GM23338 (cell line): ENCODE measurements at regions not wholly inside any gene's neighbourhood (a gene's known extent, or its start where the extent isn't known, plus 50 kb on each side); places are given as distances from the start of the nearest gene placed in this dataset.
"Not testable (repeated sequence)": the region's sequence is repeated elsewhere in the genome, so short reads cannot be mapped to it uniquely, and the experiment has no call there.

Experiments used
- ATAC-seq: fragments of 200-7000 bp; cut with Tn5 transposase; 3 replicates; pipeline ENCODE4 v1.9.1; 2020
- DNase-seq: peaks from one replicate; pipeline ENCODE4 v3.0.0-alpha.2; 2015; ENCODE audit warnings: low spot score
- H2AFZ ChIP-seq: fragments of 200-600 bp; sonication (generic); 2 replicates; pipeline ENCODE4 v1.8.0; 2016; ENCODE audit warnings: antibody characterized with exemption, mild to moderate bottlenecking, moderate library complexity
- H3F3A ChIP-seq: fragments of 200-600 bp; sonication (generic); replicated peaks from 2 replicates; pipeline ENCODE4 v1.8.0; 2017; ENCODE audit warnings: antibody characterized with exemption, mixed run types, low read depth
- H3K27ac ChIP-seq: fragments of 200-600 bp; sonication (generic); 2 replicates; pipeline ENCODE4 v1.6.1; 2016; ENCODE audit warnings: low read depth
- H3K27me3 ChIP-seq: fragments of 200-600 bp; sonication (generic); 2 replicates; pipeline ENCODE4 v1.8.0; 2016; ENCODE audit warnings: mild to moderate bottlenecking, mixed run types, moderate library complexity; ENCODE audit not compliant: insufficient read depth
- H3K36me3 ChIP-seq: fragments of 200-600 bp; sonication (generic); 2 replicates; pipeline ENCODE4 v1.8.0; 2016; ENCODE audit warnings: mild to moderate bottlenecking; ENCODE audit not compliant: insufficient read depth
- H3K4me1 ChIP-seq: fragments of 200-600 bp; sonication (generic); 2 replicates; pipeline ENCODE4 v1.8.0; 2016; ENCODE audit warnings: mild to moderate bottlenecking, moderate library complexity; ENCODE audit not compliant: insufficient read depth
- H3K4me2 ChIP-seq: fragments of 200-600 bp; sonication (generic); 2 replicates; pipeline ENCODE4 v1.7.1; 2017; ENCODE audit warnings: mixed run types
- H3K4me3 ChIP-seq: fragments of 200-600 bp; sonication (generic); 2 replicates; pipeline ENCODE4 v1.6.1; 2016; ENCODE audit warnings: mixed run types
- H3K79me2 ChIP-seq: fragments of 200-600 bp; sonication (generic); replicated peaks from 2 replicates; pipeline ENCODE4 v1.8.0; 2017; ENCODE audit warnings: mild to moderate bottlenecking; ENCODE audit not compliant: insufficient read depth
- H3K9me2 ChIP-seq: fragments of 200-600 bp; sonication (generic); 2 replicates; pipeline ENCODE4 v1.8.0; 2017; ENCODE audit not compliant: insufficient read depth
- H4K20me1 ChIP-seq: fragments of 200-600 bp; sonication (generic); replicated peaks from 2 replicates; pipeline ENCODE4 v1.8.0; 2017; ENCODE audit warnings: mild to moderate bottlenecking; ENCODE audit not compliant: insufficient read depth
- H3K27ac Mint-ChIP-seq: 2 replicates; pipeline ENCODE4 v1.8.0; 2020; ENCODE audit warnings: inconsistent platforms, mild to moderate bottlenecking, moderate library complexity, mixed read lengths
- H3K27me3 Mint-ChIP-seq: 3 replicates; pipeline ENCODE4 v1.8.0; 2022; ENCODE audit warnings: low read depth, mild to moderate bottlenecking, moderate library complexity, mixed read lengths, inconsistent platforms; ENCODE audit not compliant: insufficient read depth, poor library complexity
- H3K36me3 Mint-ChIP-seq: 3 replicates; pipeline ENCODE4 v1.8.0; 2021; ENCODE audit warnings: low read depth, mild to moderate bottlenecking, inconsistent platforms, moderate library complexity, mixed read lengths
- H3K4me1 Mint-ChIP-seq: 3 replicates; pipeline ENCODE4 v1.8.0; 2020; ENCODE audit warnings: mild to moderate bottlenecking, inconsistent platforms, mixed read lengths
- H3K4me3 Mint-ChIP-seq: 3 replicates; pipeline ENCODE4 v1.8.0; 2021; ENCODE audit warnings: moderate library complexity, mild to moderate bottlenecking, inconsistent platforms, mixed read lengths
- H3K9me3 Mint-ChIP-seq: 3 replicates; pipeline ENCODE4 v1.8.0; 2020; ENCODE audit warnings: moderate library complexity, mild to moderate bottlenecking, inconsistent platforms, mixed read lengths
- CTCF ChIP-seq, 2 experiments: fragments of 200-600 bp in 1 of 2; sonication (generic) in 1 of 2; conservative IDR thresholded peaks; 2 replicates each; pipeline versions ENCODE4 v1.5.1 to v1.6.1; 2016 to 2017; ENCODE audit warnings: antibody characterized with exemption in 2 of 2, low read depth in 2 of 2, mild to moderate bottlenecking in 2 of 2, moderate library complexity in 1 of 2
- EZH2 ChIP-seq: fragments of 200-600 bp; sonication (generic); IDR thresholded peaks from one replicate; pipeline ENCODE4 v1.8.0; 2017; ENCODE audit warnings: antibody characterized with exemption, mild to moderate bottlenecking, low read depth; ENCODE audit not compliant: unreplicated experiment
- EZH2phosphoT487 ChIP-seq: fragments of 200-600 bp; sonication (generic); IDR thresholded peaks from one replicate; pipeline ENCODE4 v1.8.1; 2018; ENCODE audit warnings: antibody characterized with exemption; ENCODE audit not compliant: unreplicated experiment
- JUNB ChIP-seq: IDR thresholded peaks from one replicate; pipeline ENCODE4 v1.6.1; 2016; ENCODE audit warnings: antibody characterized with exemption; ENCODE audit not compliant: unreplicated experiment
- NANOG ChIP-seq: IDR thresholded peaks from 2 replicates; pipeline ENCODE4 v1.6.1; 2016; ENCODE audit warnings: antibody characterized with exemption, borderline replicate concordance
- POLR2AphosphoS5 ChIP-seq: IDR thresholded peaks from 2 replicates; pipeline ENCODE4 v1.6.1; 2016; ENCODE audit warnings: antibody characterized with exemption, low read depth
- REST ChIP-seq: IDR thresholded peaks from one replicate; pipeline ENCODE4 v1.6.1; 2018; ENCODE audit warnings: antibody characterized with exemption; ENCODE audit not compliant: unreplicated experiment
- STAT1 ChIP-seq: IDR thresholded peaks from one replicate; pipeline ENCODE4 v1.6.1; 2016; ENCODE audit warnings: antibody characterized with exemption; ENCODE audit not compliant: unreplicated experiment
- ZNF114 ChIP-seq: fragments of 250-450 bp; sonication (Bioruptor Pico); IDR thresholded peaks from 2 replicates; pipeline ENCODE4 v1.5.0; 2020; ENCODE audit warnings: mild to moderate bottlenecking, moderate library complexity
- ZNF331 ChIP-seq: fragments of 250-450 bp; sonication (Bioruptor Pico); IDR thresholded peaks from 2 replicates; pipeline ENCODE4 v1.5.0; 2020; ENCODE audit warnings: low read depth, mild to moderate bottlenecking, moderate library complexity
- TF ChIP-seq, protein P1 (sequence below): fragments of 250-450 bp; sonication (Bioruptor Pico); IDR thresholded peaks from 2 replicates; pipeline ENCODE4 v1.5.0; 2020; ENCODE audit warnings: mild to moderate bottlenecking, moderate library complexity

DNA sequence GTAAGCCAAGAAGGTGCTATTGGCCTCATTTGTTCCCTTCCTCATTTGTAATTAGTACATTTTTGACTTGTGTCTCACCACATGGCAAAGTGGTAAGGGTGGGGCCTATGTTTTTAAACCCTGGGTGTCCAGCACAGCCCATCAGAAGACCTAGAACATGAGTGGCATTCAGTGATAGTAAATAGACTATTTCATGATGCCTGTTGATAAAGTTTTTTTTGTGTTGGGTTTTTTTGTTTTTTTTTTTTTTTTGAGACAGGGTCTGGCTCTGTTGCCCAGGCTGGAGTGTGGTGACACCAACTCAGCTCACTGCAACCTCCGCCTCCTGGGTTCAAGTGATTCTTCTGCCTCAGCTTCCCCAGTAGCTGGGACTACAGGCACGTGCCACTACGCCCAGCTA is 74.8 kb downstream of the DOP1B start:
- not testable (repeated sequence) for H3K9me3 Mint-ChIP-seq, H3K4me1 Mint-ChIP-seq, H3K27ac ChIP-seq, H3K4me3 Mint-ChIP-seq, H4K20me1 ChIP-seq, H3K27me3 Mint-ChIP-seq, H3K4me2 ChIP-seq, H3K4me3 ChIP-seq, H3K9me2 ChIP-seq, ATAC-seq, H3K27ac Mint-ChIP-seq, H3K4me1 ChIP-seq, H3K36me3 ChIP-seq, H3K79me2 ChIP-seq, DNase-seq, H3F3A ChIP-seq, H2AFZ ChIP-seq, H3K27me3 ChIP-seq, H3K36me3 Mint-ChIP-seq

DNA sequence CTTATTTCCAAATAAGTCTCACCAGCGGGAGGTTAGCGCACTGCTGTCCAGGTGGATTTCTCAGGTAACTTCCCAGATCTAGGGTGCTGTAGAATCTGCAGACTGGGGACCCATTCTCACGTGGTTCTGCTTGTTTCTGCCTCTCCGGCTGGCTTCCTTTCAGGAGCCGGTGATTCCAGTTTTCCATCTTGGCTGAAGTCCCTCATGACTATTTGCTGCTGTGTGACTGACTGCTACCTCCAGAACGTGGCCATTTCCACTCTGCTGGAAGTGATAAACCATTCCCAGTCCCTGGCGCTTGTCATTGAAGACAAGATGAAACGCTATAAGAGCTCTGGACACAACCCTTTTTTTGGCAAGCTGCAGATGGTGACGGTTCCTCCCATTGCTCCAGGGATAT is 76.0 kb downstream of the DOP1B start:
- H4K20me1 ChIP-seq, result no peaks in the 10 kb centered on the region
- H3K79me2 ChIP-seq, result no peaks in the 10 kb centered on the region
- H3K4me2 ChIP-seq, result no peak overlapping the region
- ATAC-seq, result no peak
- H2AFZ ChIP-seq, result no peak overlapping the region
- no peak for DNase-seq
- no peaks in the 10 kb centered on the region for H3F3A ChIP-seq
- H3K27me3 ChIP-seq, result no peaks in the 10 kb centered on the region
- H3K4me3 ChIP-seq, result no peak overlapping the region
- H3K27me3 Mint-ChIP-seq, result no peaks in the 10 kb centered on the region
- H3K4me1 Mint-ChIP-seq, result no peaks in the 10 kb centered on the region; the same call in 2 of the 3 replicates
- H3K9me3 Mint-ChIP-seq, result no peaks in the 10 kb centered on the region
- no peak overlapping the region for H3K27ac Mint-ChIP-seq
- no peak overlapping the region for H3K4me3 Mint-ChIP-seq
- no peak overlapping the region for H3K27ac ChIP-seq
- H3K36me3 Mint-ChIP-seq, result no peaks in the 10 kb centered on the region
- TF ChIP-seq ZNF331 (CRISPR knock-in tag) (no peak), NANOG (no peak), CTCF (conservative IDR thresholded peaks at IDR 0.05; ENCODE audit: low read depth in 2 of 2) (no peak), EZH2 (no peak), JUNB (no peak), REST (no peak), ZNF114 (CRISPR knock-in tag) (no peak), STAT1 (no peak), POLR2AphosphoS5 (no peak), EZH2phosphoT487 (no peak)
- TF ChIP-seq, protein P1, sequence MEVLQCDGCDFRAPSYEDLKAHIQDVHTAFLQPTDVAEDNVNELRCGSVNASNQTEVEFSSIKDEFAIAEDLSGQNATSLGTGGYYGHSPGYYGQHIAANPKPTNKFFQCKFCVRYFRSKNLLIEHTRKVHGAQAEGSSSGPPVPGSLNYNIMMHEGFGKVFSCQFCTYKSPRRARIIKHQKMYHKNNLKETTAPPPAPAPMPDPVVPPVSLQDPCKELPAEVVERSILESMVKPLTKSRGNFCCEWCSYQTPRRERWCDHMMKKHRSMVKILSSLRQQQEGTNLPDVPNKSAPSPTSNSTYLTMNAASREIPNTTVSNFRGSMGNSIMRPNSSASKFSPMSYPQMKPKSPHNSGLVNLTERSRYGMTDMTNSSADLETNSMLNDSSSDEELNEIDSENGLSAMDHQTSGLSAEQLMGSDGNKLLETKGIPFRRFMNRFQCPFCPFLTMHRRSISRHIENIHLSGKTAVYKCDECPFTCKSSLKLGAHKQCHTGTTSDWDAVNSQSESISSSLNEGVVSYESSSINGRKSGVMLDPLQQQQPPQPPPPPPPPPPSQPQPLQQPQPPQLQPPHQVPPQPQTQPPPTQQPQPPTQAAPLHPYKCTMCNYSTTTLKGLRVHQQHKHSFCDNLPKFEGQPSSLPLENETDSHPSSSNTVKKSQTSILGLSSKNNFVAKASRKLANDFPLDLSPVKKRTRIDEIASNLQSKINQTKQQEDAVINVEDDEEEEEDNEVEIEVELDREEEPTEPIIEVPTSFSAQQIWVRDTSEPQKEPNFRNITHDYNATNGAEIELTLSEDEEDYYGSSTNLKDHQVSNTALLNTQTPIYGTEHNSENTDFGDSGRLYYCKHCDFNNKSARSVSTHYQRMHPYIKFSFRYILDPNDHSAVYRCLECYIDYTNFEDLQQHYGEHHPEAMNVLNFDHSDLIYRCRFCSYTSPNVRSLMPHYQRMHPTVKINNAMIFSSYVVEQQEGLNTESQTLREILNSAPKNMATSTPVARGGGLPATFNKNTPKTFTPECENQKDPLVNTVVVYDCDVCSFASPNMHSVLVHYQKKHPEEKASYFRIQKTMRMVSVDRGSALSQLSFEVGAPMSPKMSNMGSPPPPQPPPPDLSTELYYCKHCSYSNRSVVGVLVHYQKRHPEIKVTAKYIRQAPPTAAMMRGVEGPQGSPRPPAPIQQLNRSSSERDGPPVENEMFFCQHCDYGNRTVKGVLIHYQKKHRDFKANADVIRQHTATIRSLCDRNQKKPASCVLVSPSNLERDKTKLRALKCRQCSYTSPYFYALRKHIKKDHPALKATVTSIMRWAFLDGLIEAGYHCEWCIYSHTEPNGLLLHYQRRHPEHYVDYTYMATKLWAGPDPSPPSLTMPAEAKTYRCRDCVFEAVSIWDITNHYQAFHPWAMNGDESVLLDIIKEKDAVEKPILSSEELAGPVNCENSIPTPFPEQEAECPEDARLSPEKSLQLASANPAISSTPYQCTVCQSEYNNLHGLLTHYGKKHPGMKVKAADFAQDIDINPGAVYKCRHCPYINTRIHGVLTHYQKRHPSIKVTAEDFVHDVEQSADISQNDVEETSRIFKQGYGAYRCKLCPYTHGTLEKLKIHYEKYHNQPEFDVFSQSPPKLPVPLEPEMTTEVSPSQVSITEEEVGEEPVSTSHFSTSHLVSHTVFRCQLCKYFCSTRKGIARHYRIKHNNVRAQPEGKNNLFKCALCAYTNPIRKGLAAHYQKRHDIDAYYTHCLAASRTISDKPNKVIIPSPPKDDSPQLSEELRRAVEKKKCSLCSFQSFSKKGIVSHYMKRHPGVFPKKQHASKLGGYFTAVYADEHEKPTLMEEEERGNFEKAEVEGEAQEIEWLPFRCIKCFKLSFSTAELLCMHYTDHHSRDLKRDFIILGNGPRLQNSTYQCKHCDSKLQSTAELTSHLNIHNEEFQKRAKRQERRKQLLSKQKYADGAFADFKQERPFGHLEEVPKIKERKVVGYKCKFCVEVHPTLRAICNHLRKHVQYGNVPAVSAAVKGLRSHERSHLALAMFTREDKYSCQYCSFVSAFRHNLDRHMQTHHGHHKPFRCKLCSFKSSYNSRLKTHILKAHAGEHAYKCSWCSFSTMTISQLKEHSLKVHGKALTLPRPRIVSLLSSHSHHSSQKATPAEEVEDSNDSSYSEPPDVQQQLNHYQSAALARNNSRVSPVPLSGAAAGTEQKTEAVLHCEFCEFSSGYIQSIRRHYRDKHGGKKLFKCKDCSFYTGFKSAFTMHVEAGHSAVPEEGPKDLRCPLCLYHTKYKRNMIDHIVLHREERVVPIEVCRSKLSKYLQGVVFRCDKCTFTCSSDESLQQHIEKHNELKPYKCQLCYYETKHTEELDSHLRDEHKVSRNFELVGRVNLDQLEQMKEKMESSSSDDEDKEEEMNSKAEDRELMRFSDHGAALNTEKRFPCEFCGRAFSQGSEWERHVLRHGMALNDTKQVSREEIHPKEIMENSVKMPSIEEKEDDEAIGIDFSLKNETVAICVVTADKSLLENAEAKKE (CRISPR knock-in tag), result no peak
- H3K9me2 ChIP-seq, result no peaks in the 10 kb centered on the region
- H3K36me3 ChIP-seq, result no peaks in the 10 kb centered on the region
- H3K4me1 ChIP-seq, result no peaks in the 10 kb centered on the region
